Lower leg skin (tissue), 4 donors: ENCODE measurements at regions not wholly inside any gene's neighbourhood (a gene's known extent, or its start where the extent isn't known, plus 50 kb on each side); places are given as distances from the start of the nearest gene placed in this dataset.
"Not testable (repeated sequence)": the region's sequence is repeated elsewhere in the genome, so short reads cannot be mapped to it uniquely, and the experiment has no call there.

Experiments used
- DNase-seq, 2 donors: peaks; one replicate each; pipeline ENCODE4 v3.0.0-alpha.2; 2019; ENCODE audit warnings: low spot score in 2 of 2
- H3K4me3 ChIP-seq: fragments of 200-600 bp; sonication (generic); 2 replicates; pipeline ENCODE4 v1.5.1; 2017; ENCODE audit warnings: mild to moderate bottlenecking, low read depth; ENCODE audit not compliant: poor library complexity, severe bottlenecking
- POLR2A ChIP-seq, 2 donors: fragments of 450-650 bp; IDR thresholded peaks; one replicate each; pipeline ENCODE4 v1.6.1; 2016 to 2017; ENCODE audit warnings: antibody characterized with exemption in 2 of 2, mild to moderate bottlenecking in 1 of 2, moderate library complexity in 1 of 2
- WGBS, 2 donors: methylation state at CpG; one replicate each; pipeline ENCODE4 v1.1.5; 2018; 5-methylcytosine and 5-hydroxymethylcytosine counted together
- intact Hi-C: fragments of 100-400 bp; cut with DNase I; formaldehyde crosslinking; loops from one replicate; pipeline ENCODE4 v1.15.0; 2023; ENCODE audit warnings: low total_unique reads
- TF ChIP-seq, protein P1 (sequence below), 3 donors: fragments of 450-650 bp; IDR thresholded peaks; one replicate each; pipeline ENCODE4 v1.5.1; 2016; ENCODE audit warnings: antibody characterized with exemption in 3 of 3, mild to moderate bottlenecking in 3 of 3, moderate library complexity in 2 of 3

- intact Hi-C loops, result loop anchor here (5.0 kb wide), 1 partner anchor 1411 kb away; no protein-coding TSS in a partner anchor
- no peak for DNase-seq
- WGBS, 2 donors, result 57 to 60% methylated on average over 2 of the region's 2 CpGs
- H3K4me3 ChIP-seq, result no peak overlapping the region
- TF ChIP-seq, protein P1, sequence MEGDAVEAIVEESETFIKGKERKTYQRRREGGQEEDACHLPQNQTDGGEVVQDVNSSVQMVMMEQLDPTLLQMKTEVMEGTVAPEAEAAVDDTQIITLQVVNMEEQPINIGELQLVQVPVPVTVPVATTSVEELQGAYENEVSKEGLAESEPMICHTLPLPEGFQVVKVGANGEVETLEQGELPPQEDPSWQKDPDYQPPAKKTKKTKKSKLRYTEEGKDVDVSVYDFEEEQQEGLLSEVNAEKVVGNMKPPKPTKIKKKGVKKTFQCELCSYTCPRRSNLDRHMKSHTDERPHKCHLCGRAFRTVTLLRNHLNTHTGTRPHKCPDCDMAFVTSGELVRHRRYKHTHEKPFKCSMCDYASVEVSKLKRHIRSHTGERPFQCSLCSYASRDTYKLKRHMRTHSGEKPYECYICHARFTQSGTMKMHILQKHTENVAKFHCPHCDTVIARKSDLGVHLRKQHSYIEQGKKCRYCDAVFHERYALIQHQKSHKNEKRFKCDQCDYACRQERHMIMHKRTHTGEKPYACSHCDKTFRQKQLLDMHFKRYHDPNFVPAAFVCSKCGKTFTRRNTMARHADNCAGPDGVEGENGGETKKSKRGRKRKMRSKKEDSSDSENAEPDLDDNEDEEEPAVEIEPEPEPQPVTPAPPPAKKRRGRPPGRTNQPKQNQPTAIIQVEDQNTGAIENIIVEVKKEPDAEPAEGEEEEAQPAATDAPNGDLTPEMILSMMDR (IDR thresholded peaks at IDR 0.05), result no peak
- no peak for TF ChIP-seq POLR2A (IDR thresholded peaks at IDR 0.05)
These were observed 158.4 kb upstream of the GMNC start for GRCh38 chr3:191020730-191021396.

GRCh38 chr3:191019855-191020254, 157.4 kb upstream of the GMNC start:
- intact Hi-C loops, result loop anchor here (5.0 kb wide), 1 partner anchor 1412 kb away; no protein-coding TSS in a partner anchor
- 75 to 84% methylated on average over 6 of the region's 6 CpGs for WGBS, 2 donors
- TF ChIP-seq POLR2A (IDR thresholded peaks at IDR 0.05), result no peak
- TF ChIP-seq, protein P1 (IDR thresholded peaks at IDR 0.05), result no peak

DNA sequence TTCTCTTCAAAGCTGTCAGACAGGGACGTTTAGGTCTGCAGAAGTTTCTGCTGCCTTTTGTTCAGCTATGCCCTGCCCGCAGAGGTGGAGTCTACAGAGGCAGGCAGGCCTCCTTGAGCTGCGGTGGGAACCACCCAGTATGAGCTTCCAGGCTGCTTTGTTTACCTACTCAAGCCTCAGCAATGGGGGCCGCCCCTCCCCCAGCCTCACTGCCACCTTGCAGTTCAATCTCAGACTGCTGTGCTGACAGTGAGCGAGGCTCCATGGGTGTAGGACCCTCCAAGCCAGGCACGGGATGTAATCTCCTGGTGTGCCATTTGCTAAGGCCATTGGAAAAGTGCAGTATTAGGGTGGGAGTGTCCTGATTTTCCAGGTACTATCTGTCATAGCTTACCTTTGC, 153.5 kb upstream of the GMNC start:
- intact Hi-C loops, DNase-seq, H3K4me3 ChIP-seq: not testable (repeated sequence)
- WGBS, 2 donors, result 86 to 94% methylated on average over 6 of the region's 6 CpGs

More at GRCh38 chr3:191019855-191020254, 157.4 kb upstream of the GMNC start:
- H3K4me3 ChIP-seq, result no peak overlapping the region
- no peak for DNase-seq

DNA sequence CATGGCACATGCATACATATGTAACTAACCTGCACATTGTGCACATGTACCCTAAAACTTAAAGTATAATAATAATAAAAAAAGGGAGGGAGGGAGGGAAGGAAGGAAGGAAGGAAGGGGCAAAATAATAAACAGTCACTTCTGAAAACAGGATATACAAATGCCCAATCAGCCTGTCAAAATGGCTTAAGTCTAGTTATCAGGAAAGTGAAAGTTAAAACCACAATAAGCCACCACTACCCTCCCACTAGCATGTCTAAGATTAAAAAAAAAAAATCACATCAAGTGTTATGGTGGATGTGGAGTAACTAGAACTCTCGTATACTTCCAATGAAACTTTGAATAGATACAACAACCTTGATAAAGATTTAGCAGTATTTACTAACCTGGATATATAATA, 145.6 kb upstream of the GMNC start:
- H3K4me3 ChIP-seq, result no peak overlapping the region
- WGBS, 2 donors, result 80 to 89% methylated on average over 1 of the region's 1 CpG
- DNase-seq, result no peak
- TF ChIP-seq POLR2A (IDR thresholded peaks at IDR 0.05), result no peak
- TF ChIP-seq, protein P1 (IDR thresholded peaks at IDR 0.05), result no peak
- intact Hi-C loops, result no loop called here

- no peak for TF ChIP-seq POLR2A (IDR thresholded peaks at IDR 0.05)
- TF ChIP-seq, protein P1 (IDR thresholded peaks at IDR 0.05), result no peak
- H3K4me3 ChIP-seq, result no peak overlapping the region
- intact Hi-C loops, result no loop called here
- no peak for DNase-seq
- WGBS, 2 donors, result 74 to 75% methylated on average over 3 of the region's 3 CpGs
These were observed 143.3 kb upstream of the GMNC start for GRCh38 chr3:191005790-191006189.

DNA sequence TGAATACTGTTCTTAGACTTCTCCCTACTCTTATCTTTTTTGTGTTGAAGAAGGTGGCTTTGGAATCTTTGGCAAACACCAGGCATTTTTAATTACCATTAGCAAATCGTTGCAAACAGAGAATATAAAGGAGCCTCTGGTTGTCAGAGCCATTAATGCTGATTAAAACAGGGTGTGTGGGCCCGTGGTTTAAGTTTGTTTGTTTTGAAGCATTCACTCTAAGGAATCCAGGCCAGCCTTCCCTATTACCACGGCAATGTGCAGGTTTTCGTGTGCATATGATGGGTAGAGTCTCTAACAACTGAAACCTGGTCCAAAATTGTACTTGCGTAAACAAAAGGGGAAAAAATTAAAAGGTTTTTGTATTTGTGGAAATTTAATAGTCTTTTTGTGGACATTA, 141.2 kb upstream of the GMNC start:
- WGBS, 2 donors, result 40 to 50% methylated on average over 5 of the region's 5 CpGs

More for the DNA sequence above, 141.2 kb upstream of the GMNC start:
- intact Hi-C loops, result no loop called here
- no peak for TF ChIP-seq POLR2A (IDR thresholded peaks at IDR 0.05)
- TF ChIP-seq, protein P1 (IDR thresholded peaks at IDR 0.05), result no peak
- DNase-seq, result no peak
- no peak overlapping the region for H3K4me3 ChIP-seq
